GM12878 (cell line): ENCODE measurements at regions not wholly inside any gene's neighbourhood (a gene's known extent, or its start where the extent isn't known, plus 50 kb on each side); places are given as distances from the start of the nearest gene placed in this dataset.

Experiments
- ATAC-seq: fragments of 200-7000 bp; cut with Tn5 transposase; 3 replicates; pipeline ENCODE4 v1.9.1; 2020; ENCODE audit warnings: mild to moderate bottlenecking, moderate library complexity
- BruUV-seq: library from RNA; stranded (reverse); fragments of 400-500 nt; replicated peaks from 2 replicates; lab custom pipeline; 2021; lab: Mats Ljungman, UMichigan
- CTCF ChIA-PET: fragments of 300-600 bp; sonication (Branson Sonifier 250); formaldehyde crosslinking; extraction: SDS; loops from one replicate; lab custom pipeline; 2021; ENCODE audit warnings: inconsistent platforms; lab: Yijun Ruan, JAX
- POLR2A ChIA-PET: fragments of 350-600 bp; formaldehyde crosslinking; extraction: SDS; loops from one replicate; lab custom pipeline; 2021; ENCODE audit warnings: inconsistent platforms; lab: Charles Lee
- RAD21 ChIA-PET: fragments of 300-600 bp; sonication (Branson Sonifier 250); formaldehyde crosslinking; loops from one replicate; lab custom pipeline; 2023; ENCODE audit warnings: antibody characterized with exemption; ENCODE audit not compliant: unreplicated experiment; lab: Charles Lee
- SMC1A ChIA-PET: fragments of 300-600 bp; sonication (Branson Sonifier 250); formaldehyde crosslinking; loops from one replicate; lab custom pipeline; 2023; ENCODE audit not compliant: unreplicated experiment, uncharacterized antibody; lab: Charles Lee
- DNase-seq: peaks from one replicate; pipeline ENCODE4 v3.0.0-alpha.2; 2011; ENCODE audit warnings: low read depth, low spot score
- FAIRE-seq: peaks from 3 replicates; lab custom pipeline; 2011; peaks lifted over from hg19 to GRCh38; lab: Jason Lieb, UNC
- H2AFZ ChIP-seq: 2 replicates; pipeline ENCODE4 v1.6.0; 2011; ENCODE audit warnings: low read depth, low read length, control low read depth; ENCODE audit not compliant: control insufficient read depth
- H3K27ac ChIP-seq: 2 replicates; pipeline ENCODE4 v1.5.1; 2011; ENCODE audit warnings: control low read depth; ENCODE audit not compliant: control insufficient read depth, insufficient read depth
- H3K27me3 ChIP-seq, 2 experiments: replicated peaks in 1 of 2; 2 replicates each; pipeline versions ENCODE4 v1.6.0 to v1.6.1; 2011; ENCODE audit warnings: low read length in 1 of 2; ENCODE audit not compliant: control insufficient read depth in 2 of 2, insufficient read depth in 2 of 2
- H3K36me3 ChIP-seq, 2 experiments: 2 replicates each; pipeline ENCODE4 v1.5.1; 2011; ENCODE audit warnings: low read length in 1 of 2; ENCODE audit not compliant: control insufficient read depth in 2 of 2, insufficient read depth in 2 of 2
- H3K4me1 ChIP-seq: 2 replicates; pipeline ENCODE4 v1.6.1; 2011; ENCODE audit warnings: mild to moderate bottlenecking, low read length, moderate library complexity, mixed read lengths; ENCODE audit not compliant: control insufficient read depth, insufficient read depth
- H3K4me2 ChIP-seq: 2 replicates; pipeline ENCODE4 v1.6.0; 2011; ENCODE audit warnings: control low read depth; ENCODE audit not compliant: control insufficient read depth, insufficient read depth
- H3K4me3 ChIP-seq: fragments of 200-600 bp; sonication (generic); 2 replicates; pipeline ENCODE4 v1.5.1; 2016
- H3K79me2 ChIP-seq: 2 replicates; pipeline ENCODE4 v1.6.0; 2011; ENCODE audit warnings: low read length; ENCODE audit not compliant: control insufficient read depth, insufficient read depth
- H3K9ac ChIP-seq: 2 replicates; pipeline ENCODE4 v1.8.0; 2011; ENCODE audit warnings: low read length, control low read depth, mixed read lengths; ENCODE audit not compliant: control insufficient read depth, insufficient read depth
- H3K9me3 ChIP-seq: replicated peaks from 3 replicates; pipeline ENCODE4 v1.5.1; 2011; ENCODE audit warnings: mild to moderate bottlenecking, low read length; ENCODE audit not compliant: control insufficient read depth, insufficient read depth
- H4K20me1 ChIP-seq: 2 replicates; pipeline ENCODE4 v1.6.0; 2011; ENCODE audit not compliant: control insufficient read depth, insufficient read depth
- ASH2L ChIP-seq: fragments of 300-600, 200-600 bp; sonication (generic); IDR thresholded peaks from 2 replicates; pipeline ENCODE4 v1.6.1; 2017; ENCODE audit warnings: low read depth, mild to moderate bottlenecking, borderline replicate concordance
- CEBPZ ChIP-seq: fragments of 150-350 bp; IDR thresholded peaks from 2 replicates; pipeline ENCODE4 v1.6.1; 2016; ENCODE audit warnings: low read depth, low read length
- CREB1 ChIP-seq: IDR thresholded peaks from 2 replicates; pipeline ENCODE4 v1.6.1; 2012; ENCODE audit warnings: low read depth, mild to moderate bottlenecking, inconsistent platforms
- IRF4 ChIP-seq: IDR thresholded peaks from 2 replicates; pipeline ENCODE4 v1.6.1; 2011; ENCODE audit warnings: low read depth, low read length
- KDM1A ChIP-seq: fragments of 200-600 bp; sonication (generic); IDR thresholded peaks from 2 replicates; pipeline ENCODE4 v1.6.1; 2016; ENCODE audit warnings: borderline replicate concordance
- NR2C2 ChIP-seq: IDR thresholded peaks from 2 replicates; pipeline ENCODE4 v1.6.1; 2011; ENCODE audit warnings: borderline replicate concordance, low read depth; ENCODE audit not compliant: control insufficient read depth, insufficient read length
- PML ChIP-seq: IDR thresholded peaks from 2 replicates; pipeline ENCODE4 v1.6.1; 2012; ENCODE audit warnings: low read length, inconsistent platforms
- POLR2A ChIP-seq: IDR thresholded peaks from 2 replicates; pipeline ENCODE4 v1.6.1; 2011; ENCODE audit warnings: low read depth, mild to moderate bottlenecking, low read length
- TCF7 ChIP-seq: IDR thresholded peaks from 2 replicates; pipeline ENCODE4 v1.6.1; 2014; ENCODE audit warnings: antibody characterized with exemption, borderline replicate concordance
- WGBS: methylation state at CpG from one replicate; pipeline ENCODE4 v1.1.6; 2016; ENCODE audit warnings: low lambda C conversion rate; ENCODE audit not compliant: insufficient replicate concordance, insufficient coverage; ENCODE audit errors: missing lambda C conversion rate; 5-methylcytosine and 5-hydroxymethylcytosine counted together
- in situ Hi-C: fragments of 300-500 bp; cut with MboI; formaldehyde crosslinking; loops from 9 replicates; pipeline ENCODE4 v1.14.3; 2018; ENCODE audit warnings: mixed read lengths
- intact Hi-C: fragments of 100-400 bp; cut with micrococcal nuclease; formaldehyde crosslinking; loops from one replicate; pipeline ENCODE4 v1.14.2; 2022; ENCODE audit not compliant: unreplicated experiment

DNA sequence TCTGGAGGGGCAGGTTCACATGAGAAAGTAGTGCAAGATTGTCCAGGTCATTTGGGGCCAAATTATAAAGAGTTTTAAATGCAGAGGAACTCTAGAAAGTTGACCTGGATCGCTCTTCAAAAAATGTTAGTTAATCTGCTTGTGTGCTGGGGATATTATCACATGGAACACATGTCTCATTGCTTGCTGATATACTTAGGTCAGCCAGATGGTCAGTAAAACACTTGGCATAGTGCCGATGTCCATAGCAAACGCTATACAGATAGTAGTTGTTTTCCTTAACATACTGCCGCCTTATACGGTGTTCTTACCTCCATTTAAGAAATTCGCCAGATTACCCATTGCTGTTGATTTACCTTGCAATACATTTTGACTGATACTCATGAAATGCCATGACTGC is 103.4 kb upstream of the CWC22 start (continued):
- TF ChIP-seq CEBPZ (no peak), KDM1A (no peak), NR2C2 (no peak), POLR2A (no peak), CREB1 (no peak)

GRCh38 chr2:180101846-180102245 is 94.7 kb upstream of the CWC22 start:
- intact Hi-C loops: no loop called here
- FAIRE-seq: no peak
- no peak for DNase-seq
- Histone ChIP-seq H3K79me2 (no peaks in the 10 kb centered on the region), H3K27me3 (no peaks in the 10 kb centered on the region), H2AFZ (no peak overlapping the region), H3K36me3 (no peaks in the 10 kb centered on the region), H3K4me1 (no peaks in the 10 kb centered on the region), H3K9ac (no peak overlapping the region), H4K20me1 (no peaks in the 10 kb centered on the region), H3K4me3 (no peak overlapping the region), H3K9me3 (no peaks in the 10 kb centered on the region), H3K4me2 (no peak overlapping the region), H3K27ac (no peak overlapping the region)
- no peak for ATAC-seq
- BruUV-seq: no TSS peak
- TF ChIP-seq IRF4 (no peak), CEBPZ (no peak), TCF7 (no peak), PML (no peak), ASH2L (no peak)
- RAD21 ChIA-PET: no interaction called here
- 0% methylated on average over 1 of the region's 1 CpG for WGBS
- in situ Hi-C loops: loop anchor here (25.0 kb wide), 1 partner anchor 1610 kb away; no protein-coding TSS in a partner anchor
- SMC1A ChIA-PET: no interaction called here
- POLR2A ChIA-PET: no interaction called here
- CTCF ChIA-PET: no interaction called here
